HEK293 (cell line): ENCODE measurements at regions not wholly inside any gene's neighbourhood (a gene's known extent, or its start where the extent isn't known, plus 50 kb on each side); places are given as distances from the start of the nearest gene placed in this dataset.

ENCODE experiments used
- CTCF ChIA-PET: fragments of 350-600 bp; formaldehyde crosslinking; extraction: SDS; loops from one replicate; lab custom pipeline; 2021; ENCODE audit warnings: antibody characterized with exemption; lab: Yijun Ruan, JAX
- POLR2A ChIA-PET: fragments of 300-600 bp; formaldehyde crosslinking; extraction: SDS; loops from one replicate; lab custom pipeline; 2020; ENCODE audit warnings: antibody characterized with exemption, inconsistent platforms; lab: Yijun Ruan, JAX
- H3K27ac ChIP-seq: fragments of 200-500 bp; sonication (Bioruptor generic); 2 replicates; pipeline ENCODE4 v1.5.1; 2014; ENCODE audit warnings: low read depth, low read length, control low read depth, inconsistent platforms; ENCODE audit errors: extremely low read depth
- H3K36me3 ChIP-seq, 2 experiments: fragments of 200-500 bp in 1 of 2; sonication (Bioruptor generic) in 1 of 2; 1 replicate in 1 of 2; 2 replicates in 1 of 2; pipeline ENCODE4 v1.5.1; 2014 to 2017; ENCODE audit warnings: inconsistent platforms in 2 of 2, low read length in 2 of 2; ENCODE audit not compliant: control insufficient read depth in 2 of 2, insufficient read depth in 1 of 2
- H3K4me1 ChIP-seq: fragments of 200-500 bp; sonication (Bioruptor generic); 2 replicates; pipeline ENCODE4 v1.5.1; 2014; ENCODE audit warnings: mild to moderate bottlenecking, low read length, inconsistent platforms; ENCODE audit not compliant: control insufficient read depth, insufficient read depth
- H3K4me3 ChIP-seq: 2 replicates; pipeline ENCODE4 v1.5.1; 2011; ENCODE audit warnings: low read depth, mild to moderate bottlenecking, control low read depth, low read length, moderate library complexity
- H3K9me3 ChIP-seq: fragments of 200-500 bp; sonication (Bioruptor generic); 2 replicates; pipeline ENCODE4 v1.5.1; 2014; ENCODE audit warnings: low read depth, low read length, inconsistent platforms; ENCODE audit not compliant: control insufficient read depth, insufficient read depth
- HOXA7 ChIP-seq: sonication (generic); formaldehyde crosslinking; IDR thresholded peaks from 2 replicates; pipeline ENCODE4 v1.8.1; 2022; ENCODE audit warnings: missing genetic modification reagents, borderline replicate concordance
- KLF7 ChIP-seq: fragments of 450-650 bp; formaldehyde crosslinking; IDR thresholded peaks from 2 replicates; pipeline ENCODE4 v1.5.1; 2016; ENCODE audit warnings: missing biosample characterization, missing genetic modification characterization, borderline replicate concordance
- KLF9 ChIP-seq: fragments of 450-650 bp; formaldehyde crosslinking; IDR thresholded peaks from 2 replicates; pipeline ENCODE4 v1.5.1; 2016; ENCODE audit warnings: missing biosample characterization, missing genetic modification characterization, low read depth
- MEIS1 ChIP-seq: sonication (generic); formaldehyde crosslinking; IDR thresholded peaks from 2 replicates; pipeline ENCODE4 v1.8.1; 2022; ENCODE audit warnings: missing genetic modification reagents, mild to moderate bottlenecking, borderline replicate concordance
- PRDM1 ChIP-seq: fragments of 450-650 bp; formaldehyde crosslinking; IDR thresholded peaks from 2 replicates; pipeline ENCODE4; 2016; ENCODE audit warnings: missing biosample characterization, missing genetic modification characterization
- RBAK ChIP-seq: fragments of 450-650 bp; formaldehyde crosslinking; IDR thresholded peaks from 2 replicates; pipeline ENCODE4 v1.5.1; 2016; ENCODE audit warnings: missing biosample characterization, missing genetic modification characterization
- ZNF10 ChIP-seq: fragments of 450-650 bp; formaldehyde crosslinking; IDR thresholded peaks from 2 replicates; pipeline ENCODE4 v1.5.1; 2017; ENCODE audit warnings: missing biosample characterization, missing genetic modification characterization
- ZNF174 ChIP-seq: fragments of 450-650 bp; formaldehyde crosslinking; IDR thresholded peaks from 2 replicates; pipeline ENCODE4 v1.5.0; 2017; ENCODE audit warnings: missing biosample characterization, mild to moderate bottlenecking, missing genetic modification characterization
- ZNF266 ChIP-seq: fragments of 450-650 bp; formaldehyde crosslinking; IDR thresholded peaks from 2 replicates; pipeline ENCODE4 v1.5.1; 2016; ENCODE audit warnings: missing biosample characterization, missing genetic modification characterization, low read depth
- ZNF274 ChIP-seq, 2 experiments: fragments of 200-500 bp in 1 of 2; fragments of 450-650 bp in 1 of 2; sonication (Bioruptor generic) in 1 of 2; formaldehyde crosslinking in 1 of 2; IDR thresholded peaks; 2 replicates each; pipeline versions ENCODE4 v1.5.1 to v1.6.1; 2014 to 2016; ENCODE audit warnings: borderline replicate concordance in 1 of 2, inconsistent platforms in 1 of 2, low read length in 1 of 2, missing biosample characterization in 1 of 2, missing genetic modification characterization in 1 of 2
- ZNF324 ChIP-seq: fragments of 450-650 bp; formaldehyde crosslinking; IDR thresholded peaks from 2 replicates; pipeline ENCODE4 v1.5.1; 2016; ENCODE audit warnings: missing biosample characterization, missing genetic modification characterization
- ZNF488 ChIP-seq: fragments of 450-650 bp; formaldehyde crosslinking; IDR thresholded peaks from 2 replicates; pipeline ENCODE4 v1.5.1; 2016; ENCODE audit warnings: missing biosample characterization, missing genetic modification characterization
- ZNF521 ChIP-seq: fragments of 450-650 bp; formaldehyde crosslinking; IDR thresholded peaks from 2 replicates; pipeline ENCODE4 v1.5.1; 2017; ENCODE audit warnings: missing biosample characterization, mild to moderate bottlenecking, missing genetic modification characterization
- ZNF629 ChIP-seq: fragments of 450-650 bp; formaldehyde crosslinking; IDR thresholded peaks from 2 replicates; pipeline ENCODE4 v1.5.1; 2017; ENCODE audit warnings: missing biosample characterization, missing genetic modification characterization
- ZNF692 ChIP-seq: fragments of 450-650 bp; formaldehyde crosslinking; IDR thresholded peaks from 2 replicates; pipeline ENCODE4 v1.5.1; 2016; ENCODE audit warnings: missing biosample characterization, missing genetic modification characterization
- ZNF776 ChIP-seq: fragments of 450-650 bp; formaldehyde crosslinking; IDR thresholded peaks from 2 replicates; pipeline ENCODE4 v1.5.0; 2017; ENCODE audit warnings: missing biosample characterization, missing genetic modification characterization, borderline replicate concordance
- ZSCAN30 ChIP-seq: fragments of 450-650 bp; IDR thresholded peaks from 2 replicates; pipeline ENCODE4 v1.5.1; 2018; ENCODE audit warnings: missing biosample characterization, mild to moderate bottlenecking, missing genetic modification characterization, moderate library complexity
- TF ChIP-seq, protein P1 (sequence below): fragments of 450-650 bp; formaldehyde crosslinking; IDR thresholded peaks from 2 replicates; pipeline ENCODE4 v1.5.1; 2016; ENCODE audit warnings: missing biosample characterization, missing genetic modification characterization
- TF ChIP-seq, protein P2 (sequence below): fragments of 450-650 bp; formaldehyde crosslinking; IDR thresholded peaks from 2 replicates; pipeline ENCODE4 v1.5.1; 2016; ENCODE audit warnings: missing biosample characterization, missing genetic modification characterization, low read depth
- TF ChIP-seq, protein P3 (sequence below): fragments of 450-650 bp; formaldehyde crosslinking; IDR thresholded peaks from 2 replicates; pipeline ENCODE4 v1.5.1; 2017; ENCODE audit warnings: missing biosample characterization, missing genetic modification characterization

DNA sequence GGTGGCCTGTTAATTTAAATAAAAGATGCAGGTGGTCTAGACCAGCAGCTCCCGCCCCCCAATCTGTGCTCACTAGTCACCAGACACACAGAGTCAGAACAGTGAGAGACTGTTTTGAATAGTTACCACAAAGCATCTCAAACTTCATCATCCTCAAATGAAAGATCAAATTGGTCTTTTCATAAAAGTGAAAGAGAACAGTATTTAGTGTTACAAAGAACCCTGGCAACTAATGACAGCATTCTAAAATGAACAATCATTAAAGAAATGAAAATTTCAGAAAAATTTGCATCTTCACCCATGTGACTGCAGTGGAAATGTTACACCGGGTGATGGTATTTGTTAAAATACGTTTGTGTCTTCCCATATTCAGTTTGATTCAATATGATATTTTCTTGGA lies 65.5 kb upstream of the PMAIP1 start:
- no peak overlapping the region for H3K27ac ChIP-seq
- ChIA-PET CTCF (interaction anchor here (0.6 to 5.3 kb wide), 4 partner anchors 10 to 376 kb away, joined by 3 to 24 read pairs (median 4); no protein-coding TSS in a partner anchor), POLR2A (interaction anchor here (3.2 to 4.1 kb wide), 2 partner anchors 66 to 71 kb away, joined by 22 to 33 read pairs; partner anchors contain the start of gene PMAIP1)
- H3K9me3 ChIP-seq = no peaks in the 10 kb centered on the region
- H3K4me3 ChIP-seq = no peak overlapping the region
- peaks cover 7% of the 10 kb centered on the region for H3K4me1 ChIP-seq
- TF ChIP-seq KLF9 (tag by site-specific recombination) = no peak
- TF ChIP-seq ZNF488 (tag by site-specific recombination) = no peak
- TF ChIP-seq ZSCAN30 (tag by site-specific recombination) = no peak
- no peak for TF ChIP-seq PRDM1 (tag by site-specific recombination)
- TF ChIP-seq ZNF10 (tag by site-specific recombination) = no peak
- TF ChIP-seq ZNF174 (tag by site-specific recombination) = no peak
- TF ChIP-seq ZNF776 (tag by site-specific recombination) = no peak
- TF ChIP-seq, protein P1, sequence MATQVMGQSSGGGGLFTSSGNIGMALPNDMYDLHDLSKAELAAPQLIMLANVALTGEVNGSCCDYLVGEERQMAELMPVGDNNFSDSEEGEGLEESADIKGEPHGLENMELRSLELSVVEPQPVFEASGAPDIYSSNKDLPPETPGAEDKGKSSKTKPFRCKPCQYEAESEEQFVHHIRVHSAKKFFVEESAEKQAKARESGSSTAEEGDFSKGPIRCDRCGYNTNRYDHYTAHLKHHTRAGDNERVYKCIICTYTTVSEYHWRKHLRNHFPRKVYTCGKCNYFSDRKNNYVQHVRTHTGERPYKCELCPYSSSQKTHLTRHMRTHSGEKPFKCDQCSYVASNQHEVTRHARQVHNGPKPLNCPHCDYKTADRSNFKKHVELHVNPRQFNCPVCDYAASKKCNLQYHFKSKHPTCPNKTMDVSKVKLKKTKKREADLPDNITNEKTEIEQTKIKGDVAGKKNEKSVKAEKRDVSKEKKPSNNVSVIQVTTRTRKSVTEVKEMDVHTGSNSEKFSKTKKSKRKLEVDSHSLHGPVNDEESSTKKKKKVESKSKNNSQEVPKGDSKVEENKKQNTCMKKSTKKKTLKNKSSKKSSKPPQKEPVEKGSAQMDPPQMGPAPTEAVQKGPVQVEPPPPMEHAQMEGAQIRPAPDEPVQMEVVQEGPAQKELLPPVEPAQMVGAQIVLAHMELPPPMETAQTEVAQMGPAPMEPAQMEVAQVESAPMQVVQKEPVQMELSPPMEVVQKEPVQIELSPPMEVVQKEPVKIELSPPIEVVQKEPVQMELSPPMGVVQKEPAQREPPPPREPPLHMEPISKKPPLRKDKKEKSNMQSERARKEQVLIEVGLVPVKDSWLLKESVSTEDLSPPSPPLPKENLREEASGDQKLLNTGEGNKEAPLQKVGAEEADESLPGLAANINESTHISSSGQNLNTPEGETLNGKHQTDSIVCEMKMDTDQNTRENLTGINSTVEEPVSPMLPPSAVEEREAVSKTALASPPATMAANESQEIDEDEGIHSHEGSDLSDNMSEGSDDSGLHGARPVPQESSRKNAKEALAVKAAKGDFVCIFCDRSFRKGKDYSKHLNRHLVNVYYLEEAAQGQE (tag by site-specific recombination) = no peak
- TF ChIP-seq, protein P2, sequence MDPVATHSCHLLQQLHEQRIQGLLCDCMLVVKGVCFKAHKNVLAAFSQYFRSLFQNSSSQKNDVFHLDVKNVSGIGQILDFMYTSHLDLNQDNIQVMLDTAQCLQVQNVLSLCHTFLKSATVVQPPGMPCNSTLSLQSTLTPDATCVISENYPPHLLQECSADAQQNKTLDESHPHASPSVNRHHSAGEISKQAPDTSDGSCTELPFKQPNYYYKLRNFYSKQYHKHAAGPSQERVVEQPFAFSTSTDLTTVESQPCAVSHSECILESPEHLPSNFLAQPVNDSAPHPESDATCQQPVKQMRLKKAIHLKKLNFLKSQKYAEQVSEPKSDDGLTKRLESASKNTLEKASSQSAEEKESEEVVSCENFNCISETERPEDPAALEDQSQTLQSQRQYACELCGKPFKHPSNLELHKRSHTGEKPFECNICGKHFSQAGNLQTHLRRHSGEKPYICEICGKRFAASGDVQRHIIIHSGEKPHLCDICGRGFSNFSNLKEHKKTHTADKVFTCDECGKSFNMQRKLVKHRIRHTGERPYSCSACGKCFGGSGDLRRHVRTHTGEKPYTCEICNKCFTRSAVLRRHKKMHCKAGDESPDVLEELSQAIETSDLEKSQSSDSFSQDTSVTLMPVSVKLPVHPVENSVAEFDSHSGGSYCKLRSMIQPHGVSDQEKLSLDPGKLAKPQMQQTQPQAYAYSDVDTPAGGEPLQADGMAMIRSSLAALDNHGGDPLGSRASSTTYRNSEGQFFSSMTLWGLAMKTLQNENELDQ (tag by site-specific recombination) = no peak
- TF ChIP-seq RBAK (tag by site-specific recombination) = no peak
- TF ChIP-seq ZNF692 (tag by site-specific recombination) = no peak
- no peak for TF ChIP-seq ZNF521 (tag by site-specific recombination)
- H3K36me3 ChIP-seq = no peaks in the 10 kb centered on the region

GRCh38 chr18:59833785-59834184 lies 66.0 kb upstream of the PMAIP1 start:
- no peak for TF ChIP-seq ZNF274 (IDR thresholded peaks at IDR 0.05; ENCODE audit: low read length)
- no peak for TF ChIP-seq ZNF274 (tag by site-specific recombination; IDR thresholded peaks at IDR 0.05; ENCODE audit: borderline replicate concordance)
- TF ChIP-seq ZNF10 (tag by site-specific recombination) = no peak
- TF ChIP-seq ZNF266 (tag by site-specific recombination) = no peak
- TF ChIP-seq ZNF629 (tag by site-specific recombination) = no peak
- no peak for TF ChIP-seq MEIS1 (CRISPR knock-in tag)
- no peak for TF ChIP-seq ZNF324
- TF ChIP-seq, protein P3, sequence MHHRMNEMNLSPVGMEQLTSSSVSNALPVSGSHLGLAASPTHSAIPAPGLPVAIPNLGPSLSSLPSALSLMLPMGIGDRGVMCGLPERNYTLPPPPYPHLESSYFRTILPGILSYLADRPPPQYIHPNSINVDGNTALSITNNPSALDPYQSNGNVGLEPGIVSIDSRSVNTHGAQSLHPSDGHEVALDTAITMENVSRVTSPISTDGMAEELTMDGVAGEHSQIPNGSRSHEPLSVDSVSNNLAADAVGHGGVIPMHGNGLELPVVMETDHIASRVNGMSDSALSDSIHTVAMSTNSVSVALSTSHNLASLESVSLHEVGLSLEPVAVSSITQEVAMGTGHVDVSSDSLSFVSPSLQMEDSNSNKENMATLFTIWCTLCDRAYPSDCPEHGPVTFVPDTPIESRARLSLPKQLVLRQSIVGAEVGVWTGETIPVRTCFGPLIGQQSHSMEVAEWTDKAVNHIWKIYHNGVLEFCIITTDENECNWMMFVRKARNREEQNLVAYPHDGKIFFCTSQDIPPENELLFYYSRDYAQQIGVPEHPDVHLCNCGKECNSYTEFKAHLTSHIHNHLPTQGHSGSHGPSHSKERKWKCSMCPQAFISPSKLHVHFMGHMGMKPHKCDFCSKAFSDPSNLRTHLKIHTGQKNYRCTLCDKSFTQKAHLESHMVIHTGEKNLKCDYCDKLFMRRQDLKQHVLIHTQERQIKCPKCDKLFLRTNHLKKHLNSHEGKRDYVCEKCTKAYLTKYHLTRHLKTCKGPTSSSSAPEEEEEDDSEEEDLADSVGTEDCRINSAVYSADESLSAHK (tag by site-specific recombination) = no peak
- TF ChIP-seq KLF7 = no peak
- TF ChIP-seq HOXA7 (CRISPR knock-in tag) = no peak
- peaks cover 7% of the 10 kb centered on the region for H3K4me1 ChIP-seq
- CTCF ChIA-PET = interaction anchor here (0.6 to 5.3 kb wide), 5 partner anchors 10 to 375 kb away, joined by 3 to 24 read pairs (median 4); no protein-coding TSS in a partner anchor
- no peak overlapping the region for H3K4me3 ChIP-seq
- H3K36me3 ChIP-seq = no peaks in the 10 kb centered on the region
- POLR2A ChIA-PET = interaction anchor here (4.1 kb wide), 1 partner anchor 71 kb away, joined by 22 read pairs; no protein-coding TSS in a partner anchor
- H3K27ac ChIP-seq = no peak overlapping the region
- H3K9me3 ChIP-seq = no peaks in the 10 kb centered on the region
